Fibroblast of pulmonary artery (primary cell): ENCODE measurements at regions not wholly inside any gene's neighbourhood (a gene's known extent, or its start where the extent isn't known, plus 50 kb on each side); places are given as distances from the start of the nearest gene placed in this dataset.
"Not testable (repeated sequence)": the region's sequence is repeated elsewhere in the genome, so short reads cannot be mapped to it uniquely, and the experiment has no call there.

Source experiments
- DNase-seq: peaks from one replicate; pipeline ENCODE4 v3.0.0-alpha.2; 2010; ENCODE audit warnings: low read depth
- H3K4me3 ChIP-seq: replicated peaks from 2 replicates; pipeline ENCODE4 v1.5.1; 2011; ENCODE audit warnings: low read depth, mild to moderate bottlenecking, control low read depth, low read length, moderate library complexity
- TF ChIP-seq, protein P1 (sequence below): IDR thresholded peaks from 2 replicates; pipeline ENCODE4 v1.5.1; 2011; ENCODE audit warnings: mild to moderate bottlenecking, control low read depth, low read length, inconsistent platforms; ENCODE audit errors: missing control alignments

GRCh38 chr3:159668461-159668860, 320.2 kb upstream of the IL12A start:
- no peak for DNase-seq
- TF ChIP-seq, protein P1, sequence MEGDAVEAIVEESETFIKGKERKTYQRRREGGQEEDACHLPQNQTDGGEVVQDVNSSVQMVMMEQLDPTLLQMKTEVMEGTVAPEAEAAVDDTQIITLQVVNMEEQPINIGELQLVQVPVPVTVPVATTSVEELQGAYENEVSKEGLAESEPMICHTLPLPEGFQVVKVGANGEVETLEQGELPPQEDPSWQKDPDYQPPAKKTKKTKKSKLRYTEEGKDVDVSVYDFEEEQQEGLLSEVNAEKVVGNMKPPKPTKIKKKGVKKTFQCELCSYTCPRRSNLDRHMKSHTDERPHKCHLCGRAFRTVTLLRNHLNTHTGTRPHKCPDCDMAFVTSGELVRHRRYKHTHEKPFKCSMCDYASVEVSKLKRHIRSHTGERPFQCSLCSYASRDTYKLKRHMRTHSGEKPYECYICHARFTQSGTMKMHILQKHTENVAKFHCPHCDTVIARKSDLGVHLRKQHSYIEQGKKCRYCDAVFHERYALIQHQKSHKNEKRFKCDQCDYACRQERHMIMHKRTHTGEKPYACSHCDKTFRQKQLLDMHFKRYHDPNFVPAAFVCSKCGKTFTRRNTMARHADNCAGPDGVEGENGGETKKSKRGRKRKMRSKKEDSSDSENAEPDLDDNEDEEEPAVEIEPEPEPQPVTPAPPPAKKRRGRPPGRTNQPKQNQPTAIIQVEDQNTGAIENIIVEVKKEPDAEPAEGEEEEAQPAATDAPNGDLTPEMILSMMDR = no peak
- H3K4me3 ChIP-seq = no peak overlapping the region

DNA sequence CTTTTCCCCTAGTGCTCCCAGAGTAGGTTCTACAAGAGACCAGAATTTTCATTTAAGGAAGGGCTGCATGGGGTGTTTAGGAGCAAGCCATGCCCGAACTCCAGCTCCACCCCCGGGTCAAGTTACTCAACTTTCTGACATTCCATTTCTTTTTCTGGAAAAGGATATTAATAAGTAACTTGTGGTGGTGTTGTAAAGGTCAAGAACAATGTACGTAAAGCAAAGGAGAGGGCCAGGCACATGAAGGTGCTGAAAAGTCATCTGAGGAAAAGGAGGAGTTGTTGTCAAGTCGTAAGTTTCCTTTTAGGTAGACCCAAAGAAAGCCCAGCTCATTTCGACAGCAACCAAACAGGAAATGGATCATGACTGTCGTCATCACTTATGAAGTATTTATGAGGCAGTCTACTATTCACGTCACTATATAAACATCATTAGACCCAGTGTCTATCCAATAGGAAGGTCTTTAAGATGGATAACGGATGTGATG, 319.6 kb upstream of the IL12A start:
- H3K4me3 ChIP-seq = no peak overlapping the region
- TF ChIP-seq, protein P1 = no peak
- DNase-seq = peak; percentile 80

DNA sequence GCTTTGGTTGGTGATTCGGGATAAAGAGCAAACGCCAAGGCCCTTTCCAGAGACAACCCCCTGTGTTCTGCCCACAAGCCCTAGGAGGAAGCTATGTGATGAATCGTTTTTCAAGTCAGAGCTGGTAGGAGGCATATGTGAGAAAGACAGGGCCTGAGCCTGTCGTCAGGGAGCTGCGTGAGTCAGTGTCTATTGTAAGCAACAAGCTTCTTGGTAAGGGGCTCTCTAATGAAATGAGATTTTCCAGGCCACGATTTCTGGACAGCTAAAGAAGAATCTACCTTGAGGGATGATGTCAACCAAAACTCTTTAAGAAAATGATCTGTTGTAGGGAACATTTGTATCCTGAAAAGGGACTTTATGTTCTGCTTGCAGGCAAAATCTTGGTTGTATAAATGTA, 318.9 kb upstream of the IL12A start:
- TF ChIP-seq, protein P1 = no peak
- peak; percentile 9 for DNase-seq
- H3K4me3 ChIP-seq = no peak overlapping the region

GRCh38 chr3:159672728-159673688, 315.6 kb upstream of the IL12A start:
- H3K4me3 ChIP-seq = no peak overlapping the region
- DNase-seq = no peak

DNA sequence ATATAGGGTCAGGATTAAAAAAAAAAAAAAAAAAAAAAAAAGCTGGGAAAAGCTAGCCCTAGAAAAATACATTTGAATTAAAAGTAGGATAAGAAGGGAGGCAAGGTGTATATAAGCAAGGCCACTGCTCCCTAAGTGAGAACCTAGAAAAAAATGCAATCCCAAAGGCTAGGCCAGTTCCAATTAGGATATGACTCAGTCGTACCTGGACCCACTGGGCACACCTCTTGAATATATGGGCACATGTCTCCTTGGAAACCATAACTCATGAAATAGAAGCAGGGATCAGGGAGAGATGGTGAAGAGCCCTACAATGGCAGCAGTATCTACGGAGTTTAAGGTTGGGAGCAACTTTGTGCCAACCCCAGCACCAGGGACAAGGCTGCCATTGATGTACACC, 314.1 kb upstream of the IL12A start:
- H3K4me3 ChIP-seq = no peak overlapping the region
- TF ChIP-seq, protein P1 = no peak
- DNase-seq = no peak

More at GRCh38 chr3:159672728-159673688, 315.6 kb upstream of the IL12A start:
- TF ChIP-seq, protein P1 = no peak

- DNase-seq = no peak
- no peak overlapping the region for H3K4me3 ChIP-seq
- TF ChIP-seq, protein P1 = no peak
Measured at GRCh38 chr3:159675285-159675684, 313.4 kb upstream of the IL12A start.

GRCh38 chr3:159679900-159680299, 308.7 kb upstream of the IL12A start:
- no peak overlapping the region for H3K4me3 ChIP-seq
- TF ChIP-seq, protein P1 = no peak
- DNase-seq = no peak

GRCh38 chr3:159681717-159682116, 306.9 kb upstream of the IL12A start:
- not testable (repeated sequence) for DNase-seq, H3K4me3 ChIP-seq
